Mononuclear cell (primary cell): ENCODE measurements at regions not wholly inside any gene's neighbourhood (a gene's known extent, or its start where the extent isn't known, plus 50 kb on each side); places are given as distances from the start of the nearest gene placed in this dataset.

Source experiments
- H3K27me3 ChIP-seq: 2 replicates; pipeline ENCODE4 v1.6.0; 2011; ENCODE audit warnings: low read length, control low read depth; ENCODE audit not compliant: insufficient read depth
- H3K4me1 ChIP-seq: 2 replicates; pipeline ENCODE4 v1.5.1; 2011; ENCODE audit warnings: mild to moderate bottlenecking, low read length, control low read depth; ENCODE audit not compliant: insufficient read depth
- H3K4me3 ChIP-seq: 2 replicates; pipeline ENCODE4 v1.5.1; 2011; ENCODE audit warnings: mild to moderate bottlenecking, low read length, moderate library complexity
- H3K9me3 ChIP-seq: 2 replicates; pipeline ENCODE4 v1.5.1; 2011; ENCODE audit warnings: low read depth, mild to moderate bottlenecking, control low read depth, low read length

GRCh38 chr15:94586099-94586498 is 354.7 kb downstream of the MCTP2 start:
- Histone ChIP-seq H3K4me1 (peaks cover 17% of the 10 kb centered on the region), H3K4me3 (no peak overlapping the region), H3K27me3 (peaks cover 76% of the 10 kb centered on the region), H3K9me3 (no peaks in the 10 kb centered on the region)

DNA sequence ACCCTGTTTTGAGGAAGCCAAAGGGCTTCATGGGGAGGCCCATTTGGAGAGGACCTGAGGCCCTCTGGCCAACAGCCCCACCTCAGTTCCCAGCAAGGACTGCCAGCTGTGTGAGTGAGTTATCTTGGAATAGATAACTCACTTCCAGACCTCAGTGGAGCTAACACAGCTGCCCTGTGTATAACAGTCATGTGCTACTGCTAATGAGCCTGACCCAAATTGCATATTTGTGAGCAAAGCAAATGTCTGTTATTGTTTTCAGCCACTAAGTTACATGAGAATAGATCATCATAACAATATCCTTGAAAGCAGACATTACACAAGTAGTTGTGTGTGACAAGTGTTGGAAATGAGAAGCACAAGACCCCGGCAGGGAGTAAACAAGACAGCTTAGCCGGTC is 355.8 kb downstream of the MCTP2 start:
- H3K9me3 ChIP-seq = no peaks in the 10 kb centered on the region
- peaks cover 67% of the 10 kb centered on the region for H3K27me3 ChIP-seq
- no peak overlapping the region for H3K4me3 ChIP-seq
- peaks cover 17% of the 10 kb centered on the region for H3K4me1 ChIP-seq

- Histone ChIP-seq H3K4me1 (peaks cover 12% of the 10 kb centered on the region), H3K27me3 (peaks cover 54% of the 10 kb centered on the region), H3K4me3 (no peak overlapping the region), H3K9me3 (no peaks in the 10 kb centered on the region)
Measured at GRCh38 chr15:94588993-94589392, 357.6 kb downstream of the MCTP2 start.

GRCh38 chr15:94592495-94592894 is 361.1 kb downstream of the MCTP2 start:
- Histone ChIP-seq H3K27me3 (peaks cover 24% of the 10 kb centered on the region), H3K9me3 (no peaks in the 10 kb centered on the region), H3K4me1 (no peaks in the 10 kb centered on the region), H3K4me3 (no peak overlapping the region)

GRCh38 chr15:94596707-94597106 is 365.3 kb downstream of the MCTP2 start:
- H3K4me3 ChIP-seq = no peak overlapping the region
- peaks cover 19% of the 10 kb centered on the region for H3K27me3 ChIP-seq
- no peaks in the 10 kb centered on the region for H3K4me1 ChIP-seq
- H3K9me3 ChIP-seq = no peaks in the 10 kb centered on the region

GRCh38 chr15:94600505-94600904 is 369.1 kb downstream of the MCTP2 start:
- Histone ChIP-seq H3K9me3 (no peaks in the 10 kb centered on the region), H3K4me1 (no peaks in the 10 kb centered on the region)

DNA sequence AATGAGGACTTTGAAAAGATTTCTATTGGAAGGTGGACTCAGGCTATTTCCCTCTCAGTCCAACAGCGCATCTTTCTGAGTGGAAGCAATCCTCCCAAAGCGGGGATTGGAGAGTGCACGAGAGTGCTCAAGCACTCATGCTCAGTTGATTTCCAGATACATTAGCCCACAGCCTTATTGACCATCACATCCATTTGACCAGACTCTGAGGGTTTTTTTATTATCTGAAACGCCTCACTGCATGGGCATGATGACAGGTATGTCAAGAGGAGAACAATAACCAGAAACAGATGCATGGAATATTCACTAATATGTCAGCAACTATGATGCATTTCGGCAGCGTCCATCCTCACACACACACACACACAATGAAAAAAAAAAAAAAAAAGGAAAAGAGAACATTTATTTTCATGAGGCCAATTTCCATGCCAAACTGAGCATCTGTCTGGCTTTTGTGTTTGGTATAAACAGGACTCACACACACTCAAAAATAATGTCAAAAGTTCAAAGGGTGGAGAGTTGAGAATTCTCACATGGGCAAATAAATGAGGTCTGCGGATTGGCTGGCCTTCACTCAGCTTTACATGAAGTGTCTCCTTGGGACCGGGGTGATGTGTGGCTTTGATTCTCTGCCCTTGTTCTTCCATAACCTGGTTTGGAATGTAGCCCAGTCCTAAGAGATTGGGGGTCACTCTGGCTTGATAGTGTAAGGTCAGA is 371.6 kb downstream of the MCTP2 start:
- Histone ChIP-seq H3K4me1 (peaks cover 7% of the 10 kb centered on the region), H3K9me3 (no peaks in the 10 kb centered on the region), H3K4me3 (no peak overlapping the region), H3K27me3 (peaks cover 33% of the 10 kb centered on the region)

More at GRCh38 chr15:94600505-94600904, 369.1 kb downstream of the MCTP2 start:
- Histone ChIP-seq H3K4me3 (no peak overlapping the region), H3K27me3 (peaks cover 23% of the 10 kb centered on the region)

DNA sequence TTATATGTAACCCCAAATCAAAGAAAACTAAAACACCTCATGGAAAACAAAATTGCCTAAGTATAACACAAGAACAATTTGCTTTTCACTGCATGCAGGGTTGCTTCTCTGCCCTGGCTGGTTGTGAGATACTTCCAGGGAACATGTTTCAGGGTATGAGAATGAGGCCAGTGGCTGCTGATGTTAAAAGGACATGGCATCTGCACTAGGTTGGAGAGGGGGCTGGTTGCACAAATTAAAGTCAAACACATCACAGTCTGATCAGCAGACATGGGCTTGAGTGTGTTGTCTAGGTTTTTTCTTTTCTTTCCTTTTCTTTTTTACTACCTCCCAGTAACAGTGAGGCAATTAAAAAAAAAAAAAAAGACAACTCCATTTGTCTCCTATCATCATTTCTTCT is 374.9 kb downstream of the MCTP2 start:
- Histone ChIP-seq H3K4me3 (no peak overlapping the region), H3K4me1 (peaks cover 7% of the 10 kb centered on the region), H3K27me3 (peaks cover 35% of the 10 kb centered on the region), H3K9me3 (no peaks in the 10 kb centered on the region)

- Histone ChIP-seq H3K4me1 (peaks cover 7% of the 10 kb centered on the region), H3K9me3 (no peaks in the 10 kb centered on the region), H3K4me3 (no peak overlapping the region), H3K27me3 (peaks cover 30% of the 10 kb centered on the region)
Measured at GRCh38 chr15:94607176-94607654, 375.9 kb downstream of the MCTP2 start.

- Histone ChIP-seq H3K4me3 (no peak overlapping the region), H3K4me1 (peaks cover 7% of the 10 kb centered on the region), H3K9me3 (no peaks in the 10 kb centered on the region), H3K27me3 (peaks cover 21% of the 10 kb centered on the region)
Measured at GRCh38 chr15:94610069-94610468, 378.7 kb downstream of the MCTP2 start.

- H3K4me3 ChIP-seq = no peak overlapping the region
- no peaks in the 10 kb centered on the region for H3K9me3 ChIP-seq
- peaks cover 7% of the 10 kb centered on the region for H3K4me1 ChIP-seq
- peaks cover 21% of the 10 kb centered on the region for H3K27me3 ChIP-seq
Measured at GRCh38 chr15:94610485-94610884, 379.1 kb downstream of the MCTP2 start.

- H3K4me3 ChIP-seq = no peak overlapping the region
- no peaks in the 10 kb centered on the region for H3K9me3 ChIP-seq
- peaks cover 7% of the 10 kb centered on the region for H3K4me1 ChIP-seq
- H3K27me3 ChIP-seq = peaks cover 19% of the 10 kb centered on the region
Measured at GRCh38 chr15:94611656-94612055, 380.3 kb downstream of the MCTP2 start.

DNA sequence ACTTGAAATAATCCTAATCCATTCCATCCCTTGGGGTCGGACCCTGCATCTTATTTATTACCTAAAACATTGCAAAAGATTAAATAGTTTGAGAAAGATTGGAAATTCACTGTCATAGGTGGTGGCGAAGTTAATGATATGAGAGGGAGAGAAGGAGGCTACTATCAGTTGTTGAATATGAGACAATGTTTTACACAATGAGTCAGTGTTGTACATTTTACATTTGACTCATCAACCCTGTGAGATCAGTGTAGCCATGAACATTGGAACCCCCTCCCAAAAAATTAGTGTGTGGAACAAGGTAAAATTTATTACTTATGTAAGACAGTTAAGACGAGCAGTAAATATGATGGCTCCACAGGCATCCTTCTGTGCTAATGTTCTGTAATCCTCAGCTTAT is 384.3 kb downstream of the MCTP2 start:
- Histone ChIP-seq H3K4me1 (no peaks in the 10 kb centered on the region), H3K27me3 (peaks cover 5% of the 10 kb centered on the region), H3K9me3 (no peaks in the 10 kb centered on the region), H3K4me3 (no peak overlapping the region)

DNA sequence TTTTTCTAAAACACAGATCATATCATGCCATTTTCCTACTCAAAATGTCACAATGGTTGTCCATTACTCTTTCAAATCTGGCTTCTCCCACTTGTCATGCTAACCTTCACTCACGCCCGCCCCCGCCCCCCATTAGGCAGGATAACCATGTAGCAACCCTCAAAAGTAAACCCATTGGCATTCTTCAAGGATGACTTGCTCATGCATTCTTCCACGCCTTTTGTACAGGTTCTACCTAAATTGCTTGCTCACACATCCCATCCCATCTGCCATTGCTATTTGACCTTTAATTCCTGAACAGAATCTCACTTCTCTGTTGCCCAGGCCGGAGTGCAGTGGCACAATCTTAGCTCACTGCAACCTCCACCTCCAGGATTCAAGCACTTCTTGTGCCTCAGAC is 389.3 kb downstream of the MCTP2 start:
- no peaks in the 10 kb centered on the region for H3K9me3 ChIP-seq
- H3K4me1 ChIP-seq = no peaks in the 10 kb centered on the region
- H3K4me3 ChIP-seq = no peak overlapping the region
- H3K27me3 ChIP-seq = peaks cover 2% of the 10 kb centered on the region

DNA sequence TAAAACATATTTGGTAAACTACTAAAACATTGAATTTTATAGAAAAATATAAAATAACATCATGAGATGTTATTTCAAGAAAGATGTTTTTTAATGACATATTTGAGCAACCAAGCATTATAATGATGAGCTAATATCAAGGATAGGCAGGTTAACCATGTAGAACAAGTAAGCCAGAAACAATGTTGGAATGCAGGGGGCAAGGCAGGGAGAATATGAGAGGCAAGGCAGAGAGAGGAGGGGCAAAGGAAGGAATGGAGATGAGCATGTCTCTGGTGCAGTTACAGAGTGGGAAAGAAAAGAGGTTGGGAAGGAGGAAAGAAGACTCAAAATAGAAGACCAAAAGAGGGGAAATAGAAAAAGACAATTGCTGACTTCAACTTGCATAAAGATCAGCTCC is 390.4 kb downstream of the MCTP2 start:
- Histone ChIP-seq H3K9me3 (no peaks in the 10 kb centered on the region), H3K4me3 (no peak overlapping the region), H3K27me3 (peaks cover 2% of the 10 kb centered on the region), H3K4me1 (no peaks in the 10 kb centered on the region)

DNA sequence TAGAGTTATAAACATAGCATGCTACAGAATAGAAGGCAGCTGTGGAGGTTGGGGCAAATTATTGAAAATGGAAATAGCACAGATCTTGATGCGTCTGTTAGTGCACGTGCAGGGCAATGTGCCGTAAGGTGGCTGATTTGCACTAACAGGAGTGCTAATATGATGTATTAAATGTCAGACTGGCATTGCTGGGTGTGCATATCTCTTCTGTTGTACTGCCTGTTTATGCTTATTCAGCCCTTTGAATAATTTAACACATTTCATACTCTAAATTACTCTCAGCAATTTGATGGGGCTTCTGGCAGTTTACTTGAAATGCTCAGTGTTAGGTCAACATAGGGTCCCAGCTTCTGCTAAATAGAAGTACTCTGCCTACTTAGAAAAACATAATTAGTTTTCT is 395.6 kb downstream of the MCTP2 start:
- Histone ChIP-seq H3K4me1 (no peaks in the 10 kb centered on the region), H3K4me3 (no peak overlapping the region), H3K27me3 (no peaks in the 10 kb centered on the region), H3K9me3 (no peaks in the 10 kb centered on the region)
